Vagina (tissue), 2 donors: ENCODE measurements at regions not wholly inside any gene's neighbourhood (a gene's known extent, or its start where the extent isn't known, plus 50 kb on each side); places are given as distances from the start of the nearest gene placed in this dataset.

Experiments
- DNase-seq, 2 donors: peaks; one replicate each; pipeline ENCODE4 v3.0.0-alpha.2; 2017; ENCODE audit errors: extremely low spot score in 2 of 2
- H3K27ac ChIP-seq: fragments of 200-600 bp; sonication (generic); one replicate; pipeline ENCODE4 v1.5.1; 2019
- H3K27me3 ChIP-seq: fragments of 200-600 bp; sonication (generic); one replicate; pipeline ENCODE4 v1.5.1; 2019
- H3K36me3 ChIP-seq, 2 donors: fragments of 200-600 bp; sonication (generic); one replicate each; pipeline ENCODE4 v1.5.1; 2017 to 2019
- H3K4me1 ChIP-seq: fragments of 200-600 bp; sonication (generic); one replicate; pipeline ENCODE4 v1.5.1; 2019
- H3K4me3 ChIP-seq, 2 donors: fragments of 200-600 bp; sonication (generic); 1 replicate in 1 of 2; 2 replicates in 1 of 2; pipeline ENCODE4 v1.5.1; 2016 to 2019
- H3K9me3 ChIP-seq: fragments of 200-600 bp; sonication (generic); one replicate; pipeline ENCODE4 v1.5.1; 2019
- POLR2A ChIP-seq, 2 donors: fragments of 450-650 bp; IDR thresholded peaks; one replicate each; pipeline ENCODE4 v1.6.1; 2017; ENCODE audit warnings: antibody characterized with exemption in 2 of 2, mild to moderate bottlenecking in 2 of 2, moderate library complexity in 2 of 2
- POLR2AphosphoS5 ChIP-seq, 2 donors: sonication (generic); formaldehyde crosslinking; IDR thresholded peaks; one replicate each; pipeline ENCODE4 v1.9.0; 2017; ENCODE audit warnings: antibody characterized with exemption in 2 of 2, mild to moderate bottlenecking in 2 of 2, low read depth in 1 of 2; ENCODE audit not compliant: insufficient read depth in 1 of 2
- intact Hi-C: fragments of 100-400 bp; cut with DNase I; formaldehyde crosslinking; loops from one replicate; pipeline ENCODE4 v1.15.1; 2023
- TF ChIP-seq, protein P1 (sequence below), 3 experiments: fragments of 450-650 bp in 2 of 3; fragments of 200-600 bp in 1 of 3; sonication (generic) in 1 of 3; IDR thresholded peaks; one replicate each; pipeline ENCODE4 v1.5.1; 2017 to 2019; ENCODE audit warnings: antibody characterized with exemption in 3 of 3, mild to moderate bottlenecking in 2 of 3, moderate library complexity in 2 of 3

GRCh38 chr2:81996332-81996731 lies 1691.8 kb upstream of the LRRTM1 start:
- no peak for TF ChIP-seq POLR2A (IDR thresholded peaks at IDR 0.05)
- TF ChIP-seq POLR2AphosphoS5 (IDR thresholded peaks at IDR 0.05; ENCODE audit: insufficient read depth in 1 of 2, low read depth in 1 of 2), result no peak
- TF ChIP-seq, protein P1, sequence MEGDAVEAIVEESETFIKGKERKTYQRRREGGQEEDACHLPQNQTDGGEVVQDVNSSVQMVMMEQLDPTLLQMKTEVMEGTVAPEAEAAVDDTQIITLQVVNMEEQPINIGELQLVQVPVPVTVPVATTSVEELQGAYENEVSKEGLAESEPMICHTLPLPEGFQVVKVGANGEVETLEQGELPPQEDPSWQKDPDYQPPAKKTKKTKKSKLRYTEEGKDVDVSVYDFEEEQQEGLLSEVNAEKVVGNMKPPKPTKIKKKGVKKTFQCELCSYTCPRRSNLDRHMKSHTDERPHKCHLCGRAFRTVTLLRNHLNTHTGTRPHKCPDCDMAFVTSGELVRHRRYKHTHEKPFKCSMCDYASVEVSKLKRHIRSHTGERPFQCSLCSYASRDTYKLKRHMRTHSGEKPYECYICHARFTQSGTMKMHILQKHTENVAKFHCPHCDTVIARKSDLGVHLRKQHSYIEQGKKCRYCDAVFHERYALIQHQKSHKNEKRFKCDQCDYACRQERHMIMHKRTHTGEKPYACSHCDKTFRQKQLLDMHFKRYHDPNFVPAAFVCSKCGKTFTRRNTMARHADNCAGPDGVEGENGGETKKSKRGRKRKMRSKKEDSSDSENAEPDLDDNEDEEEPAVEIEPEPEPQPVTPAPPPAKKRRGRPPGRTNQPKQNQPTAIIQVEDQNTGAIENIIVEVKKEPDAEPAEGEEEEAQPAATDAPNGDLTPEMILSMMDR (IDR thresholded peaks at IDR 0.05), result no peak
- Histone ChIP-seq H3K9me3 (no peaks in the 10 kb centered on the region), H3K27ac (no peak overlapping the region), H3K36me3 (no peaks in the 10 kb centered on the region), H3K27me3 (no peaks in the 10 kb centered on the region), H3K4me1 (no peaks in the 10 kb centered on the region), H3K4me3 (no peak overlapping the region)
- intact Hi-C loops, result no loop called here
- no peak for DNase-seq

DNA sequence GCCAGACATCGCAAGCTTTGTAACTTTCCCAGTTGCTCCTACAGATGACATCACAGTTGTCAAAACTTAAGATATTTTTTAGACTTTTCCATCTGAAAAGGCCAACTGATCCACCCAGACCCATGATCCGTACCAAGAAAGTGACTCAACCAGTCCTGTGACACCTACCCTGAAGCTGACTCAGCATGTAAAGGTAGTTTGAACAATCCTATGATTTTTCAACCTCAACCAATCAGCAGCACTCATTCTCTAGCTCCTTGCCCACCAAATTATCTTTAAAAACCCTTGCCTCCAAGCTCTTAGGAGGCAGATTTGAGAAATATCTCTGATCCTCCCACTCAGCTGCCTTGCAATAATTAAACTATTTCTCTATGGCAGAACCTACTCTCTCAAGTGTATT lies 1686.7 kb upstream of the LRRTM1 start:
- H3K27me3 ChIP-seq, result no peaks in the 10 kb centered on the region
- TF ChIP-seq, protein P1 (IDR thresholded peaks at IDR 0.05), result no peak
- TF ChIP-seq POLR2A (IDR thresholded peaks at IDR 0.05), result no peak
- no peak for TF ChIP-seq POLR2AphosphoS5 (IDR thresholded peaks at IDR 0.05; ENCODE audit: insufficient read depth in 1 of 2, low read depth in 1 of 2)
- intact Hi-C loops, result no loop called here

GRCh38 chr2:81987370-81987769 lies 1682.8 kb upstream of the LRRTM1 start:
- no peaks in the 10 kb centered on the region for H3K36me3 ChIP-seq
- H3K27ac ChIP-seq, result no peak overlapping the region
- TF ChIP-seq POLR2A (IDR thresholded peaks at IDR 0.05) (no peak), POLR2AphosphoS5 (IDR thresholded peaks at IDR 0.05; ENCODE audit: insufficient read depth in 1 of 2, low read depth in 1 of 2) (no peak)
- TF ChIP-seq, protein P1 (IDR thresholded peaks at IDR 0.05), result no peak
- no peaks in the 10 kb centered on the region for H3K9me3 ChIP-seq
- no peak overlapping the region for H3K4me3 ChIP-seq
- H3K4me1 ChIP-seq, result no peaks in the 10 kb centered on the region
- intact Hi-C loops, result no loop called here
- H3K27me3 ChIP-seq, result no peaks in the 10 kb centered on the region
- DNase-seq, result no peak

More for the DNA sequence above, 1686.7 kb upstream of the LRRTM1 start:
- no peak for DNase-seq
- no peaks in the 10 kb centered on the region for H3K9me3 ChIP-seq
- no peaks in the 10 kb centered on the region for H3K36me3 ChIP-seq
- no peaks in the 10 kb centered on the region for H3K4me1 ChIP-seq
- no peak overlapping the region for H3K4me3 ChIP-seq
- no peak overlapping the region for H3K27ac ChIP-seq

DNA sequence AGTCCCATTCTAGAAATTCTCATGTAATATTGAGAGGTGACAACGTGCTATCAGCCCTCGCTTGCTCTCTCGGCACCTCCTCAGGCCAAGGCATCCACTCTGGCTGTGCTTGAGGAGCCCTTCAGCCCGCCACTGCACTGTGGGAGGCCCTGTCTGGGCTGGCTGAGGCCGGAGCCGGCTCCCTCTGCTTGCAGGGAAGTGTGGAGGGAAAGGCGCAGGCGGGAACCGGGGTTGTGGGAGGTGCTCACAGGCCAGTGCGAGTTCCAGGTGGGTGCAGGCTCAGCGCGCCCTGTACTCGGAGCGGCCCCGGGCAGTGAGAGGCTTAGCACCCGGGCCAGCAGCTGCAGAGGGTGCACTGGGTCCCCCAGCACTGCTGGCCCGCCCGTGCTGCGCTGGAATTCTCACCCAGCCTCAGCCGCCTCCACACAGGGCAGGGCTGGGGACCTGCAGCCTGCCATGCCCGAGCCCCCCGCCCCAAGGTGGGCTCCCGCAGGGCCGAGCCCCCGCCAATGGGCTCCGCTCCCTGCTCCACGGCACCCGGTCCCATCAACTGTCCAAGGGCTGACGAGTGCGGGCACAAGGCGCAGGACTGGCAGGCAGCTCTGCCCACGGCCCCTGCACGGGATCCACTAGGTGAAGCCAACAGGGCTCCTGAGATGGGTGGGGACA lies 1680.6 kb upstream of the LRRTM1 start:
- H3K27me3 ChIP-seq, result no peaks in the 10 kb centered on the region
- H3K4me3 ChIP-seq, result no peak overlapping the region
- no peaks in the 10 kb centered on the region for H3K4me1 ChIP-seq
- intact Hi-C loops, result no loop called here
- no peak overlapping the region for H3K27ac ChIP-seq
- H3K9me3 ChIP-seq, result no peaks in the 10 kb centered on the region
- TF ChIP-seq, protein P1 (IDR thresholded peaks at IDR 0.05), result no peak
- H3K36me3 ChIP-seq, result no peaks in the 10 kb centered on the region
- no peak for DNase-seq

- Histone ChIP-seq H3K9me3 (no peaks in the 10 kb centered on the region), H3K4me3 (no peak overlapping the region), H3K27me3 (no peaks in the 10 kb centered on the region), H3K36me3 (no peaks in the 10 kb centered on the region), H3K4me1 (no peaks in the 10 kb centered on the region), H3K27ac (no peak overlapping the region)
- intact Hi-C loops, result no loop called here
- no peak for TF ChIP-seq POLR2A (IDR thresholded peaks at IDR 0.05)
- TF ChIP-seq, protein P1 (IDR thresholded peaks at IDR 0.05), result no peak
- no peak for TF ChIP-seq POLR2AphosphoS5 (IDR thresholded peaks at IDR 0.05; ENCODE audit: insufficient read depth in 1 of 2, low read depth in 1 of 2)
- DNase-seq, result no peak
Observed at GRCh38 chr2:81981585-81981984, 1677.0 kb upstream of the LRRTM1 start.
